ENCODE measurements at regions not wholly inside any gene's neighbourhood (a gene's known extent, or its start where the extent isn't known, plus 50 kb on each side); places are given as distances from the start of the nearest gene placed in this dataset.

- H3K4me3 ChIP-seq (replicated peaks; ENCODE audit: low read depth, low read length), result no peak overlapping the region
- TF ChIP-seq CTCF (IDR thresholded peaks at IDR 0.05; ENCODE audit: low read depth, low read length, missing control alignments), result no peak
- DNase-seq (ENCODE audit: extremely low read depth, low read depth), result no peak
These were observed 595.8 kb upstream of the MKI67 start for GRCh38 chr10:128721963-128722445.

GRCh38 chr10:128722947-128723346, 596.7 kb upstream of the MKI67 start:
- H3K4me3 ChIP-seq (replicated peaks; ENCODE audit: low read depth, low read length), result no peak overlapping the region
- DNase-seq (ENCODE audit: extremely low read depth, low read depth), result no peak
- no peak for TF ChIP-seq CTCF (IDR thresholded peaks at IDR 0.05; ENCODE audit: low read depth, low read length, missing control alignments)

- no peak for DNase-seq (ENCODE audit: extremely low read depth, low read depth)
- no peak overlapping the region for H3K4me3 ChIP-seq (replicated peaks; ENCODE audit: low read depth, low read length)
- TF ChIP-seq CTCF (IDR thresholded peaks at IDR 0.05; ENCODE audit: low read depth, low read length, missing control alignments), result no peak
These were observed 597.5 kb upstream of the MKI67 start for GRCh38 chr10:128723631-128724205.

- no peak for DNase-seq (ENCODE audit: extremely low read depth, low read depth)
- H3K4me3 ChIP-seq (replicated peaks; ENCODE audit: low read depth, low read length), result no peak overlapping the region
- no peak for TF ChIP-seq CTCF (IDR thresholded peaks at IDR 0.05; ENCODE audit: low read depth, low read length, missing control alignments)
These were observed 599.3 kb upstream of the MKI67 start for GRCh38 chr10:128725531-128725930.

- DNase-seq (ENCODE audit: extremely low read depth, low read depth), result no peak
- H3K4me3 ChIP-seq (replicated peaks; ENCODE audit: low read depth, low read length), result no peak overlapping the region
- TF ChIP-seq CTCF (IDR thresholded peaks at IDR 0.05; ENCODE audit: low read depth, low read length, missing control alignments), result no peak
These were observed 600.9 kb upstream of the MKI67 start for GRCh38 chr10:128727114-128727513.

GRCh38 chr10:128729910-128730420, 603.7 kb upstream of the MKI67 start:
- no peak for TF ChIP-seq CTCF (IDR thresholded peaks at IDR 0.05; ENCODE audit: low read depth, low read length, missing control alignments)
- no peak for DNase-seq (ENCODE audit: extremely low read depth, low read depth)
- H3K4me3 ChIP-seq (replicated peaks; ENCODE audit: low read depth, low read length), result no peak overlapping the region

- no peak overlapping the region for H3K4me3 ChIP-seq (replicated peaks; ENCODE audit: low read depth, low read length)
- DNase-seq (ENCODE audit: extremely low read depth, low read depth), result no peak
- no peak for TF ChIP-seq CTCF (IDR thresholded peaks at IDR 0.05; ENCODE audit: low read depth, low read length, missing control alignments)
These were observed 604.7 kb upstream of the MKI67 start for GRCh38 chr10:128730922-128731321.

Data from HFF-Myc (cell line).